ENCODE measurements at regions not wholly inside any gene's neighbourhood (a gene's known extent, or its start where the extent isn't known, plus 50 kb on each side); places are given as distances from the start of the nearest gene placed in this dataset.

DNA sequence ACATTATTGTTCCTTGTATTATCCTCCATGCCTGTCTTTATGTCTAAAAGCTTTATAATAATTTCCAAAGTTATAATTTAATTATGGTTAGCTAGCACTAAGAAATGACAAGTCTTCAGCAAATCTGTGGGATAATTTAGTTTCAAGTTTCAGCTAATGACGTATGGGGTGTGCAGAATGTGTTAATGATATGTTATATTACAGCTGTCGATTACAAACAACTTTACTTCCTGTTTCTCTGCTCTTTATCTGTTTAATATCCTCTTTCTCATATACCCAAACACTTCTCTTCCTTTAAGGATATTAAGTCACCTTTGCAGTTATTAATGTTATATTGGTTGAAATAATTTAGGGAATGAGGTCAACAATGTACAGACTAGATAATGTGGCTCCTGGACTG is 161.8 kb downstream of the CASP12 start:
- TF ChIP-seq, protein P1, sequence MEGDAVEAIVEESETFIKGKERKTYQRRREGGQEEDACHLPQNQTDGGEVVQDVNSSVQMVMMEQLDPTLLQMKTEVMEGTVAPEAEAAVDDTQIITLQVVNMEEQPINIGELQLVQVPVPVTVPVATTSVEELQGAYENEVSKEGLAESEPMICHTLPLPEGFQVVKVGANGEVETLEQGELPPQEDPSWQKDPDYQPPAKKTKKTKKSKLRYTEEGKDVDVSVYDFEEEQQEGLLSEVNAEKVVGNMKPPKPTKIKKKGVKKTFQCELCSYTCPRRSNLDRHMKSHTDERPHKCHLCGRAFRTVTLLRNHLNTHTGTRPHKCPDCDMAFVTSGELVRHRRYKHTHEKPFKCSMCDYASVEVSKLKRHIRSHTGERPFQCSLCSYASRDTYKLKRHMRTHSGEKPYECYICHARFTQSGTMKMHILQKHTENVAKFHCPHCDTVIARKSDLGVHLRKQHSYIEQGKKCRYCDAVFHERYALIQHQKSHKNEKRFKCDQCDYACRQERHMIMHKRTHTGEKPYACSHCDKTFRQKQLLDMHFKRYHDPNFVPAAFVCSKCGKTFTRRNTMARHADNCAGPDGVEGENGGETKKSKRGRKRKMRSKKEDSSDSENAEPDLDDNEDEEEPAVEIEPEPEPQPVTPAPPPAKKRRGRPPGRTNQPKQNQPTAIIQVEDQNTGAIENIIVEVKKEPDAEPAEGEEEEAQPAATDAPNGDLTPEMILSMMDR (IDR thresholded peaks at IDR 0.05; ENCODE audit: borderline replicate concordance, insufficient read depth, low read depth, low read length): no peak
- H3K4me3 ChIP-seq (ENCODE audit: low read depth, low read length): no peak overlapping the region

DNA sequence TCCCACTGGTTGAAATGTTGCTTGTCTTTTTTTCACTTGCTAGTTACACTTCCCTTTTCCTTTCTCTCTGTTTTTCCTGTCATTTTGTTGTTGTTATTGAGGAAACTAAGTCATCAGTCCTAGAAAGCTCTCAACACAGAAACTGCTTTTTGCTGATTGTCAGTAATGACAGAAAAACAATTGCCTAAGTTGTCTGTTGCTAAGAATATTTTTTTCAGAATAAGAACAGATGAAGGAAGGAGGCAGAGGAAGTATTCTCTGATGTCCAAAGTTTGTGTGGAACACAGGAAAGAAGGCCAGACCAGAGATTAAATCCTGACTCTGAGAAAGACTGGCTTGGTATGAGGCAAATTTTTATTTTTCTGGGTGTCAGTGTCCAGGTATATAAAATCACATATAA is 163.3 kb downstream of the CASP12 start:
- no peak overlapping the region for H3K4me3 ChIP-seq (ENCODE audit: low read depth, low read length)
- TF ChIP-seq, protein P1 (IDR thresholded peaks at IDR 0.05; ENCODE audit: borderline replicate concordance, insufficient read depth, low read depth, low read length): no peak

DNA sequence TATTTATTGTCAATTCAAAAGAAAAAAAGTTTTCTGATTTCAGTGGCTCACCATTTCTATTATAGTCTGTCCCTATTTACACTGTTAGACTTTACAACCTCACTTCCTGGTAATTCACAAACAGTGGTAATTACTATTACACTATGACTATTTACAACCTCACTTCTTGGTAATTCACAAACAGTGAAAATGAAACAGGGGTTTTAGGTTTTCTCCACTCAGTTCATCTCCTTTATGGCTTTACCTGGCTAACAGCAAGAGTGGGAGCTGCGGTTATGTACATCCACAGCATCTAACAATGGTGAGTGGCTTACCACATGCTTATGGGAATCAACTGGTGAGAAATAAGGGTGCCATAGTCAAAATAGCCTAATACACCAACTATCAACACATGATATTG is 166.4 kb downstream of the CASP12 start:
- TF ChIP-seq, protein P1 (IDR thresholded peaks at IDR 0.05; ENCODE audit: borderline replicate concordance, insufficient read depth, low read depth, low read length): no peak
- H3K4me3 ChIP-seq (ENCODE audit: low read depth, low read length): no peak overlapping the region

DNA sequence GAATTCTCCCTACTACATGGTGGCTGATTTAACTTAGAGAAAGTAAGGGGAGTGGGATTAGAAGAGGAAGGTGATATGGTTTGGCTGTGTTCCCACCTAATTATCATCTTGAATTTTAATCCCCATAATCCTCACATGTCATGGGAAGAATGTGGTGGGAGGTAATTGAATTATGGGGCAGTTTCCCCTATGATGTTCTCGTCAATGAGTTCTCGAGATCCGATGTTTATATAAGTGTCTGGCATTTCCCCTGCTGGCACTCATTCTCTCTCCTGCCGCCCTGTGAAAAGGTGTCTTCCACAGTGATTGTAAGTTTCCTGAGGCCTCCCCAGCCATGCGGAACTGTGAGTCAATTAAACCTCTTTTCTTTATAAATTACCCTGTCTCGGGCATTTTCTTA is 169.3 kb downstream of the CASP12 start:
- H3K4me3 ChIP-seq (ENCODE audit: low read depth, low read length): no peak overlapping the region
- TF ChIP-seq, protein P1 (IDR thresholded peaks at IDR 0.05; ENCODE audit: borderline replicate concordance, insufficient read depth, low read depth, low read length): no peak

DNA sequence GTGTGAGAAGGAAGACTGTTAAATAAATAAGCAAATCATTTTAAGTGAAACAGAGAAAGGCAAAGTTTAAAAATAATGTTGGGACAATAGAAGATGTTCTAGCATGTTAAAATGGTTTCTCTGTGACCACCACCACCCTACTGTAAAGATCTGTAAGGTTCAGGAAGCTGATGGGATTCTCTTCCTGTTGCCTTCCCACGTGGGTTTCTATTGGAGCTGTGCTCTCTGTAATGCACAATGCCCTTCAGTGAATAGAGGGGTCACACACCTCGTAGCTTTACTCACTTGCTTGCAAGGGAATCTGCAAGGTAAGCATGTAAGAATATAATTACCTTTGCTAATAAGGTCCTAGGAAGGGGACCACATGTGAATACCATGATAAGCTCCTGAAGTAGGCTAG is 170.5 kb downstream of the CASP12 start:
- no peak overlapping the region for H3K4me3 ChIP-seq (ENCODE audit: low read depth, low read length)
- TF ChIP-seq, protein P1 (IDR thresholded peaks at IDR 0.05; ENCODE audit: borderline replicate concordance, insufficient read depth, low read depth, low read length): no peak

DNA sequence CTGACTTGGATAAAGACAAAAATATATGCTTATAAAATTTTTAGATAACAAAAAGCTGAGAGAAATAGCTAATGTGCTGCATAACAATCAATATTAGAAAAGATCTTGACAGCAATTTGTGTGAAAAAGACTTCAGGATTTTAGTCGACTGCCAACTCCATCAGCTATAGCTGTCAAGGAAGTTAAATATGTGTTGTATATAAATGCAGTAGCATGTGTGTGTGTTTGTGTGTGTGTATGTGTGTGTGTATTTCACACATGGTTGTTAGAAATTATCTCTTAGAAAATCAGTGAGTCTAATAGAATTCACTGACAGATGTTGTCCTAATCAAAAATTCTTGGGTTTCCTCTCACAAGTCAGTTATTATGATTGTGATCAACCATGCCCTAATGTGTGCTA is 171.2 kb downstream of the CASP12 start:
- H3K4me3 ChIP-seq (ENCODE audit: low read depth, low read length): no peak overlapping the region
- TF ChIP-seq, protein P1 (IDR thresholded peaks at IDR 0.05; ENCODE audit: borderline replicate concordance, insufficient read depth, low read depth, low read length): no peak

DNA sequence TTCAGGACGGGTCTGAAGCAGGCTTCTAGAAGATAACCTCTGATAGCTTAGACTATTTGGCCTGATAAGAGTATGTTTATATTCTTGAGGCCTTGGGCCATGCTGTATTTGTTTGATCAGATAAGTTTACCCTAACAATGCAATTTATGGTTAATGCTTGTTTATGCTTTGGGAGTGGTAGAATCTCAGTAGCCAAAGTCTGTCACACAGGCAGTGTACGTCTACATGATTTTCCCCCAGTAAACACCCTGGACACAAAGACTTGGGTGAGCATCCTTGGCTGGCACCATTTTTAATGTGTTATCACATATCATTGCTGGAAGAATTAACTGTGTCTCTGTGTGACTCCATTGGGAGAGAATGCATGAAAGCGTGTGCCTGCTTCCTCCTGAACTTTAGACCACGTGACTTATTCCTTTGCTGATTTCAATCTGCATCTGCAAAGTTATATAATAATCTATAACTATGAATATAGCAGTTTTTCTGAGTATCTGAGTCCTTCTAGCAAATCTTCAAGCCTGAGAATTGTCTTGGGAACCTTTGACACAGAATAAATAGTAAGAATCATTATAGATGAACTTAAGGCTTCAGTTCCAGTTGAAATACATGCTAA is 172.4 kb downstream of the CASP12 start:
- TF ChIP-seq, protein P1 (IDR thresholded peaks at IDR 0.05; ENCODE audit: borderline replicate concordance, insufficient read depth, low read depth, low read length): no peak
- H3K4me3 ChIP-seq (ENCODE audit: low read depth, low read length): no peak overlapping the region

Data from GM12875 (cell line).